HTR-8/SVneo (cell line): ENCODE measurements at regions not wholly inside any gene's neighbourhood (a gene's known extent, or its start where the extent isn't known, plus 50 kb on each side); places are given as distances from the start of the nearest gene placed in this dataset.

ENCODE experiments used
- DNase-seq: peaks from one replicate; pipeline ENCODE4 v3.0.0; 2011; ENCODE audit warnings: low spot score, mixed read lengths; ENCODE audit not compliant: insufficient read length
- FAIRE-seq: peaks from 2 replicates; lab custom pipeline; 2011; peaks lifted over from hg19 to GRCh38; lab: Jason Lieb, UNC

- no peak for FAIRE-seq
- DNase-seq: no peak
Observed at GRCh38 chr20:8935878-8936277, 133.0 kb upstream of the PLCB4 start.

DNA sequence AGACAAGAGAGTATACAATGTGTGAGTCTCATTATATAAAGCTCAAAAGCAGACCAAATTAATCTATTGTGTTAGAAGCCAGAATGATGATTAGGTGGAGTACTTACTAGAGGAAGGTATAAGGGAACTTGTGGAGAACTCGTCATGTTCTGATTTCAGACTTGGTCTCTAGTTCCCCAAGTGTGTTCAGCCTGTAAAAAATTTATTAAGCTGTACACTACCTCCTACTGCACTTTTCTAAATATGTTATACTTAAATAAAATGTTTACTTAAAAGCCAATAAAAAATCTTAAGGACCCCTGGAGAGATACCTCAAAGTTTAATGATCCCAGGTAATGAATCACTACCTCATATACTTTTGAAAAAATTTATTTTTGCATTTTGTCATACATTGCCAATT, 130.4 kb upstream of the PLCB4 start:
- FAIRE-seq (no peak), DNase-seq (no peak)

DNA sequence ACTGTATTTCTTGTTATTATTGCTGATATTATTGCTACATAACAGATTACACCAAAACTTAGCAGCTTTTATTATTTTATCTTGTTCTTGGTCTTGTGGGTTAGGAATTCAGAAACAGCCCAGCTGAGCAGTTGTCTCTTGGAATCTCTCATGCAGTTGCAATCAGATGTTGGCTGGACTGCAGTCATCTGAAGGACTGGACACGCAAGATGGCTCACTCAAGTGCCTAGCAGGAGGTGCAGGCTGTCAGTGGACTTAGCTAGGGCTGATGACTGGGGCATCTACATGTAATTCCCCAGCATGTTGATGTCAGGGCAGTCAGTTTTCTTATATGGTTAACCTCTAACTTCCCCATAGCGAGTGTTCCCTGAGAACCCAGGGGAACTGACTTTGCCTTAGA, 128.6 kb upstream of the PLCB4 start:
- FAIRE-seq (peak; percentile 76), DNase-seq (no peak)

DNA sequence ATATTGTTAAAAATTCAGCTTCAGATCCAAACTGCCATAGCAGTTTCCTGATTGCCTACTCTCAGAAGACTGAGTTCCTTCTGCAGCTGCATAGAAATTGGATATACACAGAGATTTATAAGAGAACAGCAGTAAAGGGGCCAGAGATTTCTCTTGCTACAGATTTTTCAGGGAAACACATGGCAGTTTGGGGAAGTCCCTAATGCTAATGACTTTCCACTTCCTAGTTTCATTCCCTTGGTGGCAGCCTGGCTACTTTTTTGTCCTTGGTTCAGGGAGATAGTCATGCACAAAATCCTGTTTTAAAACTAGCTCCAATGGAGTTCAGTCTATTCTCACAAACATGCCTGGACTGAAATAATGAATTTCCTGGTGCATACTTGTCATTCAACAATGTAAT, 125.3 kb upstream of the PLCB4 start:
- DNase-seq: no peak

GRCh38 chr20:8946036-8946940, 122.6 kb upstream of the PLCB4 start:
- no peak for FAIRE-seq
- no peak for DNase-seq

More for the DNA sequence above, 125.3 kb upstream of the PLCB4 start:
- no peak for FAIRE-seq

GRCh38 chr20:8948442-8949020, 120.4 kb upstream of the PLCB4 start:
- DNase-seq (no peak), FAIRE-seq (no peak)

GRCh38 chr20:8951164-8951563, 117.7 kb upstream of the PLCB4 start:
- FAIRE-seq (no peak), DNase-seq (no peak)

GRCh38 chr20:8952721-8953120, 116.2 kb upstream of the PLCB4 start:
- DNase-seq (no peak), FAIRE-seq (no peak)

DNA sequence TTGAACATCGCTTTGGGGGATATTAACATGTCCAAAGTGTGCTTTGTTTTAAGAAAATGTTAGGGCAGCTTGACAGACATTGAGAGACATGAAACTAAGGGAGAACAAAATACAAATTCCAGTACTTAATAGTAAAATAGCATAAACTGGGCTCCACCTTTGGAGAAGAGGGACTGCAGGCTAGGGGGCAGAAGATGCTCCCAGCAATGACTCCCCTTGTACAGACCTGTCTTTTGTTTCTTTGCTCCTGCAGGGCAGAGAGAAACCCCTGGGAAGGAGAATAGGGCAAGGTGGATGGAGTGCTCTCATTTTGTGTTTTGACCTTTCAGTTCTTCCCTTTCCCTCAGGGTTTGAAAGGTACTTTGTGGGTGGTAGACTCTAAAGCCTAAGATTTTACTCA, 115.6 kb upstream of the PLCB4 start:
- no peak for FAIRE-seq
- no peak for DNase-seq

DNA sequence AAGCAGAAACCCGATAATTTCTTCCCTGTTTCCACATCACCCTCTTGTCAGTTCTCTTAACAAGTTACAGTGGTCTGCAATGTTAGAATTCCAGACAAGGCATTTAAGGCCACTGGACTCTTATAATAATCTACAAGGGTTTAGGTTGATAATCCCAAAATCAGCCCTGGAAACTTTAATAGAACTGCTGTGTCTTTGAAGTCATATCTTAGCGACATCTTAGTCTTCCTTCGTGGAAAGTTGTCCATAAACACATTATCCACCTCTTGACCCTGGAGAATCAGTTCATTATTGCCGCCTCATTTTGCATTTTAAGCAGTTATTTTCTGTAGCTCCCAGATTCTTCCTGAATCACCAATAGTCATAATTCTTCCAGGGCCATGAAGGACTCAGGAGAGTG, 108.6 kb upstream of the PLCB4 start:
- FAIRE-seq: no peak
- no peak for DNase-seq

GRCh38 chr20:8963330-8963729, 105.6 kb upstream of the PLCB4 start:
- no peak for FAIRE-seq

DNA sequence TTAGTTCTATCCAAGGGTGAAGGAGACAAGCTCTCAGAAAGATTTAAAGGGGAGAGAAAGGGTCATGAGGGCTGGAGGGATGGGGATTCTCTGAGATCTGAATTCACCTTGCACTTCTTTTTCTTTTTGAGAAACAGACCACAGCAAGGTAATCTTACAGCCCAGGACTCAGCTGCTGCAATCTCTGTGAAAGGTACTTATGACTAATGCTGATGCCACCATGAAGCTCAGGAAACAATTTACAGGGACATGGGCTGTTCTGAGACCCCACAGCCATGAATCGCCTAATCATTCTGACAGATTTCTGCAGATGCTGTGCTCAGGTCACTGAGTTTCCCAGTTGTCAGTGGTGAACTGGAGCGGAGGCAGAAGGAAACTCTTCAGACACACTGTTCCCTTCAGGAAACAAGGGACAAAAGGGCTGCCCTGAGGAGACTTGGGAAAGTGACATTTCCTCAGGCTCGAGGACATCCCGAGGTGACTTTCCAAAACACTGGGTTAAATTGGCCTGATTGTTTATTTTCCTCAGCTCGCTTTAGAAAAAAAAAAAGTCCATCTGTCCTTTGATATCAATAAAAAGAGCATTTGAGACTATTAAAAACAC, 103.8 kb upstream of the PLCB4 start:
- DNase-seq (no peak), FAIRE-seq (no peak)

More at GRCh38 chr20:8963330-8963729, 105.6 kb upstream of the PLCB4 start:
- DNase-seq: no peak

DNA sequence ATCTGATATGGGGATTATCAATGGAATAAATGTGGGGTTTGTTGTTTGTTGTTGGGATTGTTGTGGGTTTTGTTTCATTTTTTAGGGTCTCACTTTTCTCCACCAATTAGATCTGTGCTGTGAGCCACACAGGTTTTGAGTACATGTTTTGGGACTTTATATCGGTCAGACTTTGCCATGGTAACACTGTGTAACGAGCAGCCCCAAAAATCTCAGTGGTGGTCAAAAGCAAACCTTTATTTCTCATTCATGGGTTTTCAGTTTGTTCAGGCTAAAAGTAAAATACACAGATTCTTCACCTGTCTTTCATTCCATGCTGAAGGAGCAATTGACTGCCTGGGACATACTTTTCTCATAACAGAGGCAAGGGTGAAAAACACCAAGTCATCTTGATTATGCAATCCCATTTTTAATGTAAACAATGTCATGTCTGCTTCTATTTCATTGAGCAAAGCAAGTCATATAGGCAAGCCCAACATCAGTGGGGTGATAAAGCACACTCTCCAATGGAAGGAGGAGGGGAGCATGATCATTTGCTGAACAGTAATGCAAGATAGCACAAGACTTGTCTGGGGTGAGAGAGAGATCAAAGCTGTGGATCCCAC, 101.1 kb upstream of the PLCB4 start:
- DNase-seq (no peak), FAIRE-seq (no peak)

DNA sequence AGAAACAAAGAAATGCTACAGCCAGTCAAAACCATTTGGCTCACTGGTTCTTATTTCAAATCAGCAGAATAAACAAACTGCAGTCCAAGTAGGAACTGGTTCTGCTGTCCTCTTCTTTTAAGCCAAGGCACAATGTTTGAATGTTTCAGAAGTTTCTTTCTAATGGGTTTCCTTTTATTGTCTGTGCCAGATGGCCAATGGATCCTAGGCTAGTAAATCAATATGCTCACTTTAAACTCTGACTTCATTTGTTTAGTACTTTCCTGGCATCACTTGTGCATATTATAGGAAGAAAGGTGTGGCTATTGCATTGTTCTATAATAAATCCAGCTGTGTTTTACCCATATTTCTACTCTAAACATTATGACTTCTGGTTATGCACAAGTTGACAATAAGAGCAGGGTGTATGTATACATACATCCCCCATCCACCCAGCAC, 99.7 kb upstream of the PLCB4 start:
- DNase-seq (no peak), FAIRE-seq (no peak)

DNA sequence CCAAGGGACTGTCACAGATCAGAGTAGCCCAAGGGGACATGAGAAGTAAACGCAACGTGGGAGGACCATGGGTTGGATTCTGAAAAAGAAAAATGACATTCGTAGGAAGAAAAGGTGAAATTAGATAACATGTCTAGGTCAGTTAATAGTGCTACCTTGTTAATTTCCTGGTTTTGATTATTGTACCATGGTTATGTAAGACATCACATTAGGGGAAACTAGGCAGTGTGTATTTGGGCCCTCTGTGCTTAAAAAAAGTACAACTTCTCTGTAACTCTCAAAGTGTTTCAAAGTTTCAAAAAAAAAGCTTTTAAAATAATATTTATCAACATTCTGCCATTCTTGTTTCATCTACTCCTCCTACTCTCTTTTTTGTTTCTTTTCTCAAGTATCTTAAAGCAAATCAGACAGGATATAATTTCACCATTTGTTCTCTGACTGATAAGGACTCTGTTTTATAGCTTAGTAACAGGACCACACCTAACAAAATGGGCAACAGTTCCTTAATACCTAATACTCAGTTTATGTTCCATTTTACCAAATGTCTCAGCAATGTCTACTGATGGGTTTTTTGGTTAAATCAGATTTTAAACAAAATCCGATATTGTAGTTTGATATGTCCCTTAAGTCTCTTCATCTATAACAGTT, 97.1 kb upstream of the PLCB4 start:
- no peak for FAIRE-seq

GRCh38 chr20:8972963-8973705, 95.8 kb upstream of the PLCB4 start:
- no peak for FAIRE-seq

More for the DNA sequence above, 97.1 kb upstream of the PLCB4 start:
- no peak for DNase-seq

GRCh38 chr20:8974009-8974708, 94.7 kb upstream of the PLCB4 start:
- DNase-seq (no peak), FAIRE-seq (no peak)

More at GRCh38 chr20:8972963-8973705, 95.8 kb upstream of the PLCB4 start:
- DNase-seq: no peak

GRCh38 chr20:8981482-8981881, 87.4 kb upstream of the PLCB4 start:
- DNase-seq (no peak), FAIRE-seq (no peak)
